ENCODE measurements at regions not wholly inside any gene's neighbourhood (a gene's known extent, or its start where the extent isn't known, plus 50 kb on each side); places are given as distances from the start of the nearest gene placed in this dataset.
A peak's percentile ranks its signal among the peaks of the same experiment; 100 is the strongest.
"Not testable (repeated sequence)": the region's sequence is repeated elsewhere in the genome, so short reads cannot be mapped to it uniquely, and the experiment has no call there.

- no peaks in the 10 kb centered on the region for H3K36me3 ChIP-seq
- TF ChIP-seq CTCF (IDR thresholded peaks at IDR 0.05; ENCODE audit: low read depth, low read length), result no peak
- no peaks in the 10 kb centered on the region for H3K4me1 ChIP-seq (ENCODE audit: low read depth)
- H3K27ac ChIP-seq, result no peak overlapping the region
- no peaks in the 10 kb centered on the region for H3K27me3 ChIP-seq
- no peaks in the 10 kb centered on the region for H3K9me3 ChIP-seq (ENCODE audit: low read depth)
- H3K4me3 ChIP-seq, result no peak overlapping the region
- no peak for DNase-seq (ENCODE audit: low read depth in 1 of 2, low spot score in 1 of 2)
Observed at GRCh38 chr15:81893182-81893835, 152.5 kb downstream of the MEX3B start.

- no peak for TF ChIP-seq CTCF (IDR thresholded peaks at IDR 0.05; ENCODE audit: low read depth, low read length)
- Histone ChIP-seq H3K27ac (no peak overlapping the region), H3K4me1 (ENCODE audit: low read depth) (no peaks in the 10 kb centered on the region), H3K27me3 (no peaks in the 10 kb centered on the region), H3K36me3 (no peaks in the 10 kb centered on the region), H3K9me3 (ENCODE audit: low read depth) (no peaks in the 10 kb centered on the region), H3K4me3 (no peak overlapping the region)
- no peak for DNase-seq (ENCODE audit: low read depth in 1 of 2, low spot score in 1 of 2)
Observed at GRCh38 chr15:81890496-81890895, 155.3 kb downstream of the MEX3B start.

GRCh38 chr15:81889485-81889881 lies 156.3 kb downstream of the MEX3B start:
- Histone ChIP-seq H3K27me3 (no peaks in the 10 kb centered on the region), H3K27ac (no peak overlapping the region), H3K4me1 (ENCODE audit: low read depth) (no peaks in the 10 kb centered on the region), H3K9me3 (ENCODE audit: low read depth) (no peaks in the 10 kb centered on the region), H3K36me3 (no peaks in the 10 kb centered on the region), H3K4me3 (no peak overlapping the region)
- no peak for DNase-seq (ENCODE audit: low read depth in 1 of 2, low spot score in 1 of 2)
- TF ChIP-seq CTCF (IDR thresholded peaks at IDR 0.05; ENCODE audit: low read depth, low read length), result no peak

GRCh38 chr15:81888748-81889484 lies 156.9 kb downstream of the MEX3B start:
- Histone ChIP-seq H3K27me3 (no peaks in the 10 kb centered on the region), H3K4me1 (ENCODE audit: low read depth) (no peaks in the 10 kb centered on the region), H3K36me3 (no peaks in the 10 kb centered on the region), H3K4me3 (no peak overlapping the region), H3K27ac (no peak overlapping the region), H3K9me3 (ENCODE audit: low read depth) (no peaks in the 10 kb centered on the region)
- DNase-seq (ENCODE audit: low read depth in 1 of 2, low spot score in 1 of 2), result peak in 1 of 2 donors; percentile 61
- TF ChIP-seq CTCF (IDR thresholded peaks at IDR 0.05; ENCODE audit: low read depth, low read length), result no peak

GRCh38 chr15:81887912-81888311 lies 157.9 kb downstream of the MEX3B start:
- no peak for TF ChIP-seq CTCF (IDR thresholded peaks at IDR 0.05; ENCODE audit: low read depth, low read length)
- Histone ChIP-seq H3K27me3 (no peaks in the 10 kb centered on the region), H3K9me3 (ENCODE audit: low read depth) (no peaks in the 10 kb centered on the region), H3K36me3 (no peaks in the 10 kb centered on the region), H3K27ac (no peak overlapping the region), H3K4me1 (ENCODE audit: low read depth) (no peaks in the 10 kb centered on the region), H3K4me3 (no peak overlapping the region)
- peak in 1 of 2 donors; percentile 47 for DNase-seq (ENCODE audit: low read depth in 1 of 2, low spot score in 1 of 2)

- H3K9me3 ChIP-seq (ENCODE audit: low read depth); H3K27me3 ChIP-seq; DNase-seq (ENCODE audit: low read depth in 1 of 2, low spot score in 1 of 2); H3K36me3 ChIP-seq; H3K4me3 ChIP-seq; H3K27ac ChIP-seq; H3K4me1 ChIP-seq (ENCODE audit: low read depth): not testable (repeated sequence)
Observed at GRCh38 chr15:81887188-81887587, 158.6 kb downstream of the MEX3B start.

Data from cardiac muscle cell (in vitro differentiated cells and primary cell).